Mesendoderm (in vitro differentiated cells): ENCODE measurements at regions not wholly inside any gene's neighbourhood (a gene's known extent, or its start where the extent isn't known, plus 50 kb on each side); places are given as distances from the start of the nearest gene placed in this dataset.

Source experiments
- DNase-seq: peaks from one replicate; pipeline ENCODE4 v3.0.0; 2013
- H2AK5ac ChIP-seq: 2 replicates; pipeline ENCODE4 v1.6.1; 2013; ENCODE audit warnings: low read length, inconsistent platforms
- H2BK120ac ChIP-seq: 2 replicates; pipeline ENCODE4 v1.6.1; 2013; ENCODE audit warnings: low read depth, mild to moderate bottlenecking, low read length, moderate library complexity, mixed read lengths
- H2BK15ac ChIP-seq: replicated peaks from 2 replicates; pipeline ENCODE4 v1.6.1; 2013; ENCODE audit warnings: low read depth, mild to moderate bottlenecking, moderate library complexity
- H2BK5ac ChIP-seq: 2 replicates; pipeline ENCODE4 v1.6.1; 2013; ENCODE audit warnings: low read length, inconsistent platforms
- H3K18ac ChIP-seq: 2 replicates; pipeline ENCODE4 v1.6.1; 2013; ENCODE audit warnings: mild to moderate bottlenecking, low read length, mixed read lengths
- H3K23ac ChIP-seq: one replicate; pipeline ENCODE4 v1.6.1; 2013; ENCODE audit warnings: low read length
- H3K27ac ChIP-seq: 2 replicates; pipeline ENCODE4 v1.5.1; 2013; ENCODE audit warnings: low read depth, mild to moderate bottlenecking, inconsistent platforms, low read length, moderate library complexity
- H3K27me3 ChIP-seq: 2 replicates; pipeline ENCODE4 v1.6.1; 2013; ENCODE audit warnings: low read length, control low read depth, mild to moderate bottlenecking, inconsistent platforms; ENCODE audit not compliant: insufficient read depth, poor library complexity
- H3K36me3 ChIP-seq: 2 replicates; pipeline ENCODE4 v1.6.1; 2013; ENCODE audit warnings: low read length, inconsistent platforms; ENCODE audit not compliant: control insufficient read depth, insufficient read depth
- H3K4ac ChIP-seq: one replicate; pipeline ENCODE4 v1.6.1; 2013; ENCODE audit warnings: low read depth, mild to moderate bottlenecking, low read length, moderate library complexity
- H3K4me1 ChIP-seq: 2 replicates; pipeline ENCODE4 v1.6.1; 2013; ENCODE audit warnings: low read depth, low read length, inconsistent platforms; ENCODE audit not compliant: control insufficient read depth
- H3K4me2 ChIP-seq: 2 replicates; pipeline ENCODE4 v1.6.1; 2013; ENCODE audit warnings: low read length
- H3K4me3 ChIP-seq: 2 replicates; pipeline ENCODE4 v1.5.1; 2013; ENCODE audit warnings: mild to moderate bottlenecking, low read length
- H3K56ac ChIP-seq: one replicate; pipeline ENCODE4 v1.6.1; 2013; ENCODE audit warnings: low read length
- H3K79me1 ChIP-seq: 2 replicates; pipeline ENCODE4 v1.6.1; 2013; ENCODE audit warnings: low read length, inconsistent platforms
- H3K79me2 ChIP-seq: 2 replicates; pipeline ENCODE4 v1.6.1; 2013; ENCODE audit warnings: mild to moderate bottlenecking, low read length; ENCODE audit not compliant: control insufficient read depth, insufficient read depth
- H3K9ac ChIP-seq: 2 replicates; pipeline ENCODE4 v1.6.1; 2013; ENCODE audit warnings: low read length, inconsistent platforms
- H4K5ac ChIP-seq: one replicate; pipeline ENCODE4 v1.6.1; 2013; ENCODE audit warnings: low read length
- H4K8ac ChIP-seq: one replicate; pipeline ENCODE4 v1.6.1; 2013; ENCODE audit warnings: low read depth, mild to moderate bottlenecking, control low read depth, low read length, moderate library complexity
- WGBS: extraction: QIAGEN DNeasy Blood & Tissue Kit; methylation state at CpG from one replicate; pipeline ENCODE4 v1.1.7; 2013; ENCODE audit warnings: low lambda C conversion rate, missing lambda C conversion rate; ENCODE audit not compliant: insufficient coverage; ENCODE audit errors: extremely low coverage; 5-methylcytosine and 5-hydroxymethylcytosine counted together

- H3K79me1 ChIP-seq, result no peaks in the 10 kb centered on the region
- no peaks in the 10 kb centered on the region for H3K36me3 ChIP-seq
- no peak overlapping the region for H4K8ac ChIP-seq
- H3K9ac ChIP-seq, result no peak overlapping the region
- H3K23ac ChIP-seq, result no peak overlapping the region
- no peak overlapping the region for H4K5ac ChIP-seq
- H2BK120ac ChIP-seq, result no peak overlapping the region
- H3K4me3 ChIP-seq, result no peak overlapping the region
- H2BK15ac ChIP-seq, result no peak overlapping the region
- no peak overlapping the region for H2AK5ac ChIP-seq
- no peaks in the 10 kb centered on the region for H3K4me1 ChIP-seq
- no CpG with 5 or more reads among the region's 1 CpG for WGBS
- no peaks in the 10 kb centered on the region for H3K79me2 ChIP-seq
- H3K27me3 ChIP-seq, result no peaks in the 10 kb centered on the region
- H3K27ac ChIP-seq, result no peak overlapping the region
- H3K18ac ChIP-seq, result no peak overlapping the region
- H3K56ac ChIP-seq, result no peak overlapping the region
- no peak overlapping the region for H3K4me2 ChIP-seq
- DNase-seq, result no peak
- no peak overlapping the region for H2BK5ac ChIP-seq
- H3K4ac ChIP-seq, result no peak overlapping the region
These were observed 106.9 kb upstream of the PTGFR start for GRCh38 chr1:78383923-78384322.

- no CpG with 5 or more reads among the region's 1 CpG for WGBS
- H2BK5ac ChIP-seq, result no peak overlapping the region
- H3K27ac ChIP-seq, result no peak overlapping the region
- H3K4ac ChIP-seq, result no peak overlapping the region
- H3K56ac ChIP-seq, result no peak overlapping the region
- H3K4me3 ChIP-seq, result no peak overlapping the region
- no peak overlapping the region for H3K23ac ChIP-seq
- no peaks in the 10 kb centered on the region for H3K27me3 ChIP-seq
- no peaks in the 10 kb centered on the region for H3K4me1 ChIP-seq
- no peak overlapping the region for H2BK15ac ChIP-seq
- H3K36me3 ChIP-seq, result no peaks in the 10 kb centered on the region
- H3K79me2 ChIP-seq, result no peaks in the 10 kb centered on the region
- no peak overlapping the region for H3K4me2 ChIP-seq
- no peak for DNase-seq
- no peak overlapping the region for H4K8ac ChIP-seq
- no peak overlapping the region for H3K18ac ChIP-seq
- no peaks in the 10 kb centered on the region for H3K79me1 ChIP-seq
- H2BK120ac ChIP-seq, result no peak overlapping the region
- H2AK5ac ChIP-seq, result no peak overlapping the region
- H3K9ac ChIP-seq, result no peak overlapping the region
- H4K5ac ChIP-seq, result no peak overlapping the region
These were observed 104.9 kb upstream of the PTGFR start for GRCh38 chr1:78385744-78386462.

GRCh38 chr1:78387201-78387600, 103.6 kb upstream of the PTGFR start:
- Histone ChIP-seq H3K4me3 (no peak overlapping the region), H2BK5ac (no peak overlapping the region), H2BK120ac (no peak overlapping the region), H3K27me3 (no peaks in the 10 kb centered on the region), H3K4me2 (no peak overlapping the region), H3K9ac (no peak overlapping the region), H3K79me1 (no peaks in the 10 kb centered on the region), H3K4me1 (no peaks in the 10 kb centered on the region), H3K36me3 (no peaks in the 10 kb centered on the region), H3K18ac (no peak overlapping the region), H2AK5ac (no peak overlapping the region), H4K5ac (no peak overlapping the region), H3K4ac (no peak overlapping the region), H3K27ac (no peak overlapping the region), H3K56ac (no peak overlapping the region), H3K23ac (no peak overlapping the region), H2BK15ac (no peak overlapping the region), H3K79me2 (no peaks in the 10 kb centered on the region), H4K8ac (no peak overlapping the region)
- WGBS, result no CpG with 5 or more reads among the region's 2 CpGs
- DNase-seq, result no peak

- no peaks in the 10 kb centered on the region for H3K79me1 ChIP-seq
- WGBS, result no CpG with 5 or more reads among the region's 1 CpG
- no peak overlapping the region for H2BK5ac ChIP-seq
- no peak overlapping the region for H3K9ac ChIP-seq
- H3K4me2 ChIP-seq, result no peak overlapping the region
- H3K79me2 ChIP-seq, result no peaks in the 10 kb centered on the region
- H3K27ac ChIP-seq, result no peak overlapping the region
- no peak overlapping the region for H3K4ac ChIP-seq
- H3K4me1 ChIP-seq, result no peaks in the 10 kb centered on the region
- no peak overlapping the region for H3K18ac ChIP-seq
- H2AK5ac ChIP-seq, result no peak overlapping the region
- no peak overlapping the region for H3K4me3 ChIP-seq
- H4K8ac ChIP-seq, result no peak overlapping the region
- DNase-seq, result no peak
- H3K36me3 ChIP-seq, result no peaks in the 10 kb centered on the region
- no peak overlapping the region for H4K5ac ChIP-seq
- no peak overlapping the region for H2BK15ac ChIP-seq
- H3K27me3 ChIP-seq, result no peaks in the 10 kb centered on the region
- no peak overlapping the region for H2BK120ac ChIP-seq
- no peak overlapping the region for H3K56ac ChIP-seq
- no peak overlapping the region for H3K23ac ChIP-seq
These were observed 102.9 kb upstream of the PTGFR start for GRCh38 chr1:78387871-78388270.

- no peak overlapping the region for H2BK120ac ChIP-seq
These were observed 102.5 kb upstream of the PTGFR start for GRCh38 chr1:78388275-78388674.

GRCh38 chr1:78401148-78401547, 89.6 kb upstream of the PTGFR start:
- H3K18ac ChIP-seq, result no peak overlapping the region
- H2BK120ac ChIP-seq, result no peak overlapping the region
- no peak overlapping the region for H2AK5ac ChIP-seq
- H3K9ac ChIP-seq, result no peak overlapping the region
- H3K36me3 ChIP-seq, result no peaks in the 10 kb centered on the region
- no CpG with 5 or more reads among the region's 2 CpGs for WGBS
- no peak overlapping the region for H3K4ac ChIP-seq
- no peak overlapping the region for H4K8ac ChIP-seq
- no peak overlapping the region for H3K4me2 ChIP-seq
- H4K5ac ChIP-seq, result no peak overlapping the region
- DNase-seq, result no peak
- no peak overlapping the region for H3K4me3 ChIP-seq
- H3K23ac ChIP-seq, result no peak overlapping the region
- no peak overlapping the region for H2BK15ac ChIP-seq
- H3K56ac ChIP-seq, result no peak overlapping the region
- no peaks in the 10 kb centered on the region for H3K27me3 ChIP-seq
- H3K27ac ChIP-seq, result no peak overlapping the region
- no peaks in the 10 kb centered on the region for H3K79me1 ChIP-seq
- H2BK5ac ChIP-seq, result no peak overlapping the region
- H3K79me2 ChIP-seq, result no peaks in the 10 kb centered on the region
- H3K4me1 ChIP-seq, result no peaks in the 10 kb centered on the region

More at GRCh38 chr1:78388275-78388674, 102.5 kb upstream of the PTGFR start:
- H4K5ac ChIP-seq, result no peak overlapping the region
- H3K56ac ChIP-seq, result no peak overlapping the region
- H3K4me2 ChIP-seq, result no peak overlapping the region
- H3K79me2 ChIP-seq, result no peaks in the 10 kb centered on the region
- DNase-seq, result no peak
- H3K18ac ChIP-seq, result no peak overlapping the region
- no peak overlapping the region for H2BK5ac ChIP-seq
- no peaks in the 10 kb centered on the region for H3K79me1 ChIP-seq
- H3K27me3 ChIP-seq, result no peaks in the 10 kb centered on the region
- no peak overlapping the region for H4K8ac ChIP-seq
- no peak overlapping the region for H3K23ac ChIP-seq
- no peak overlapping the region for H3K4me3 ChIP-seq
- no peaks in the 10 kb centered on the region for H3K36me3 ChIP-seq
- no peak overlapping the region for H2AK5ac ChIP-seq
- H3K4ac ChIP-seq, result no peak overlapping the region
- no peak overlapping the region for H3K27ac ChIP-seq
- no peak overlapping the region for H2BK15ac ChIP-seq
- no peaks in the 10 kb centered on the region for H3K4me1 ChIP-seq
- no peak overlapping the region for H3K9ac ChIP-seq
